ENCODE measurements at regions not wholly inside any gene's neighbourhood (a gene's known extent, or its start where the extent isn't known, plus 50 kb on each side); places are given as distances from the start of the nearest gene placed in this dataset.

- TF ChIP-seq KDM1A (IDR thresholded peaks at IDR 0.05; ENCODE audit: borderline replicate concordance, low read length) (no peak), CREB1 (IDR thresholded peaks at IDR 0.05) (no peak), RBBP5 (IDR thresholded peaks at IDR 0.05; ENCODE audit: borderline replicate concordance, low read depth, low read length) (no peak), SIRT6 (IDR thresholded peaks at IDR 0.05; ENCODE audit: low read length) (no peak), CHD2 (IDR thresholded peaks at IDR 0.05; ENCODE audit: low read length) (no peak), TAF1 (IDR thresholded peaks at IDR 0.05; ENCODE audit: low read depth, low read length) (no peak)
These were observed 359.3 kb downstream of the CMPK2 start (continued) for GRCh38 chr2:6506361-6506794.

All from H1 (cell line).